GM18505 (cell line): ENCODE measurements at regions not wholly inside any gene's neighbourhood (a gene's known extent, or its start where the extent isn't known, plus 50 kb on each side); places are given as distances from the start of the nearest gene placed in this dataset.

Source experiments
- ATAC-seq: cut with Tn5 transposase; IDR thresholded peaks from one replicate; pipeline ENCODE4 v1.9.1; 2021; ENCODE audit not compliant: unreplicated experiment
- POLR2A ChIP-seq: IDR thresholded peaks from 4 replicates; pipeline ENCODE4 v1.6.1; 2011; ENCODE audit warnings: borderline replicate concordance; ENCODE audit not compliant: insufficient read depth, insufficient read length; ENCODE audit errors: extremely low read depth

- no peak for TF ChIP-seq POLR2A
- ATAC-seq = no peak
Observed at GRCh38 chr11:23674866-23675265, 814.6 kb upstream of the CCDC179 start.

GRCh38 chr11:23679041-23679440, 817.8 kb upstream of the LUZP2 start:
- TF ChIP-seq POLR2A = no peak

GRCh38 chr11:23679981-23680380, 816.9 kb upstream of the LUZP2 start:
- no peak for TF ChIP-seq POLR2A
- no peak for ATAC-seq

More at GRCh38 chr11:23679041-23679440, 817.8 kb upstream of the LUZP2 start:
- ATAC-seq = no peak

GRCh38 chr11:23680488-23681230, 816.2 kb upstream of the LUZP2 start:
- no peak for TF ChIP-seq POLR2A
- ATAC-seq = no peak

- no peak for ATAC-seq
- TF ChIP-seq POLR2A = no peak
Observed at GRCh38 chr11:23684701-23685100, 812.2 kb upstream of the LUZP2 start.

GRCh38 chr11:23687991-23688390, 808.9 kb upstream of the LUZP2 start:
- ATAC-seq = no peak
- no peak for TF ChIP-seq POLR2A

GRCh38 chr11:23688411-23688810, 808.4 kb upstream of the LUZP2 start:
- ATAC-seq = no peak
- no peak for TF ChIP-seq POLR2A

GRCh38 chr11:23688835-23689234, 808.0 kb upstream of the LUZP2 start:
- no peak for ATAC-seq
- TF ChIP-seq POLR2A = no peak

- no peak for TF ChIP-seq POLR2A
- ATAC-seq = no peak
Observed at GRCh38 chr11:23696688-23697415, 800.0 kb upstream of the LUZP2 start.

GRCh38 chr11:23704183-23704582, 792.7 kb upstream of the LUZP2 start:
- no peak for TF ChIP-seq POLR2A
- no peak for ATAC-seq

GRCh38 chr11:23711981-23712380, 784.9 kb upstream of the LUZP2 start:
- TF ChIP-seq POLR2A = no peak
- no peak for ATAC-seq

GRCh38 chr11:23719016-23719415, 777.8 kb upstream of the LUZP2 start:
- TF ChIP-seq POLR2A = no peak
- ATAC-seq = no peak

- TF ChIP-seq POLR2A = no peak
- ATAC-seq = no peak
Observed at GRCh38 chr11:23723861-23724260, 773.0 kb upstream of the LUZP2 start.

GRCh38 chr11:23725752-23726151, 771.1 kb upstream of the LUZP2 start:
- ATAC-seq = no peak
- no peak for TF ChIP-seq POLR2A

GRCh38 chr11:23727387-23727786, 769.5 kb upstream of the LUZP2 start:
- no peak for TF ChIP-seq POLR2A
- ATAC-seq = no peak

GRCh38 chr11:23727794-23728193, 769.1 kb upstream of the LUZP2 start:
- TF ChIP-seq POLR2A = no peak
- ATAC-seq = no peak
